Erythroblast (primary cell): ENCODE measurements at regions not wholly inside any gene's neighbourhood (a gene's known extent, or its start where the extent isn't known, plus 50 kb on each side); places are given as distances from the start of the nearest gene placed in this dataset.

ENCODE experiments used
- GATA1 ChIP-seq: IDR thresholded peaks from 2 replicates; pipeline ENCODE4 v1.6.1; 2011; ENCODE audit warnings: low read depth, mild to moderate bottlenecking, control low read depth, low read length, moderate library complexity
- POLR2A ChIP-seq: IDR thresholded peaks from 2 replicates; pipeline ENCODE4 v1.6.1; 2011; ENCODE audit warnings: mild to moderate bottlenecking, low read length

DNA sequence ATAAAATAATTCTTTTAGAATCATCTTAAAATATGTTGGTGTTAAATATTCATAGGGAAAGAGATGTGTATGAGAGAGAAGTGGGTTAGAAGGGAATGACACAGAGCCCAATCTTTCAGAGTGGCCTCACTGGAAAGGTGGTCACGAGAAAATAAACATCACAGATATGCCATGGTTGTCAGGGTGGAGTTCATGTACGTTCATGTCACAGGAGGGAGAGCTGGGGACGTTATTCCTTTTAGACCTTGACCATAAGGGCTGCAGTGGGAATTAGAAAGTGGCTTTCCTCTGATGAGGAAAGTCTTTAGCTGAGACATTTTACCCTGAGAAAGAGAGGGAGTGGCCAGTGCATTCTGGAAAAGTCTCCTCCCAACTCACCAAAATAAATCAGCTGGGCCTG lies 90.6 kb upstream of the TNR start:
- TF ChIP-seq POLR2A = no peak
- no peak for TF ChIP-seq GATA1
